Suprapubic skin (tissue), 4 donors: ENCODE measurements at regions not wholly inside any gene's neighbourhood (a gene's known extent, or its start where the extent isn't known, plus 50 kb on each side); places are given as distances from the start of the nearest gene placed in this dataset.

Experiments used
- DNase-seq, 2 donors: peaks; one replicate each; pipeline ENCODE4 v3.0.0-alpha.2; 2019; ENCODE audit warnings: low spot score in 2 of 2
- H3K27ac ChIP-seq: fragments of 200-600 bp; sonication (generic); one replicate; pipeline ENCODE4 v1.5.1; 2019
- H3K27me3 ChIP-seq: fragments of 200-600 bp; sonication (generic); one replicate; pipeline ENCODE4 v1.5.1; 2019
- H3K36me3 ChIP-seq: fragments of 200-600 bp; sonication (generic); one replicate; pipeline ENCODE4 v1.5.1; 2019
- H3K4me1 ChIP-seq: fragments of 200-600 bp; sonication (generic); one replicate; pipeline ENCODE4 v1.5.1; 2019
- H3K4me3 ChIP-seq: fragments of 200-600 bp; sonication (generic); one replicate; pipeline ENCODE4 v1.5.1; 2019; ENCODE audit warnings: mild to moderate bottlenecking
- H3K9me3 ChIP-seq: fragments of 200-600 bp; sonication (generic); one replicate; pipeline ENCODE4 v1.5.1; 2019
- EP300 ChIP-seq: sonication (generic); formaldehyde crosslinking; IDR thresholded peaks from one replicate; pipeline ENCODE4 v1.6.1; 2017; ENCODE audit warnings: antibody characterized with exemption
- POLR2A ChIP-seq, 2 donors: fragments of 450-650 bp; IDR thresholded peaks; one replicate each; pipeline ENCODE4 v1.6.1; 2017; ENCODE audit warnings: antibody characterized with exemption in 2 of 2, mild to moderate bottlenecking in 2 of 2, moderate library complexity in 2 of 2
- POLR2AphosphoS5 ChIP-seq, 3 donors: sonication (generic); formaldehyde crosslinking; IDR thresholded peaks; one replicate each; pipeline ENCODE4 v1.6.1; 2017; ENCODE audit warnings: antibody characterized with exemption in 3 of 3
- WGBS: methylation state at CpG from one replicate; pipeline ENCODE4 v1.1.5; 2018; 5-methylcytosine and 5-hydroxymethylcytosine counted together
- TF ChIP-seq, protein P1 (sequence below), 2 donors: fragments of 200-600 bp in 1 of 2; fragments of 450-650 bp in 1 of 2; sonication (generic) in 1 of 2; IDR thresholded peaks; one replicate each; pipeline ENCODE4 v1.5.1; 2016 to 2019; ENCODE audit warnings: antibody characterized with exemption in 2 of 2, mild to moderate bottlenecking in 1 of 2, moderate library complexity in 1 of 2

DNA sequence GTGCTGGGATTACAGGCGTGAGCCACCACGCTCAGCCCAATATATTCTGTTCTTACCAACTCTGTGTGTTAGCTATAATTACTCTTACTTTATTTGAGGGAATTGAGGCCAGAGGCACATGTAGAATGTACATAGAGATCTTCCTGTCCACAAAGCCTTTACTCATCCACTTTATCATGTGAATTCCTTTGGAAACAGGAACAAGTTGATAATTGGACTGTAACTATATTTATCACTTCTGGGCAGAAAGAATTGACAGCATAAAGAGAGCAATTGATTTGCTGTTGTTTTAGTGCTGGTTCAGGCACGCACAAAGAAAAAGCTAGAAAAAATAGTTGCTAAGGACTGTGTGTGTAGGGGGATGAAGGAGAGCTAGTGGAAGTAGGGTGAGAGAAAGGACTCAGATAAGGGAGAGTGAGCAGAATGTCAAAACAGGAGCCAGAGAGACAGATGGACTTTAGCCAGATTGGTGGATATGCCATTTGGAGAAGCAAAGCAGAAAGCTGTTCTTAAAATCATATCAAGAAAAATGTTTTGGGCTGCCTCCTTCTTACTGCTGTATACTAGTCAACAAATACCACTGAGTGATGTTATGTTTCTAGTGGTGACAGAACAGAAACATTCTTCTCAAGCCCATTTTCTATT lies 929.8 kb upstream of the CNTN5 start:
- DNase-seq = no peak
- no peak overlapping the region for H3K27ac ChIP-seq
- H3K4me1 ChIP-seq = no peaks in the 10 kb centered on the region
- no peaks in the 10 kb centered on the region for H3K36me3 ChIP-seq
- 86% methylated on average over 3 of the region's 3 CpGs for WGBS
- no peaks in the 10 kb centered on the region for H3K9me3 ChIP-seq
- no peak for TF ChIP-seq EP300
- TF ChIP-seq POLR2AphosphoS5 (IDR thresholded peaks at IDR 0.05) = no peak
- no peak for TF ChIP-seq POLR2A (IDR thresholded peaks at IDR 0.05)
- TF ChIP-seq, protein P1, sequence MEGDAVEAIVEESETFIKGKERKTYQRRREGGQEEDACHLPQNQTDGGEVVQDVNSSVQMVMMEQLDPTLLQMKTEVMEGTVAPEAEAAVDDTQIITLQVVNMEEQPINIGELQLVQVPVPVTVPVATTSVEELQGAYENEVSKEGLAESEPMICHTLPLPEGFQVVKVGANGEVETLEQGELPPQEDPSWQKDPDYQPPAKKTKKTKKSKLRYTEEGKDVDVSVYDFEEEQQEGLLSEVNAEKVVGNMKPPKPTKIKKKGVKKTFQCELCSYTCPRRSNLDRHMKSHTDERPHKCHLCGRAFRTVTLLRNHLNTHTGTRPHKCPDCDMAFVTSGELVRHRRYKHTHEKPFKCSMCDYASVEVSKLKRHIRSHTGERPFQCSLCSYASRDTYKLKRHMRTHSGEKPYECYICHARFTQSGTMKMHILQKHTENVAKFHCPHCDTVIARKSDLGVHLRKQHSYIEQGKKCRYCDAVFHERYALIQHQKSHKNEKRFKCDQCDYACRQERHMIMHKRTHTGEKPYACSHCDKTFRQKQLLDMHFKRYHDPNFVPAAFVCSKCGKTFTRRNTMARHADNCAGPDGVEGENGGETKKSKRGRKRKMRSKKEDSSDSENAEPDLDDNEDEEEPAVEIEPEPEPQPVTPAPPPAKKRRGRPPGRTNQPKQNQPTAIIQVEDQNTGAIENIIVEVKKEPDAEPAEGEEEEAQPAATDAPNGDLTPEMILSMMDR (IDR thresholded peaks at IDR 0.05) = no peak
- no peaks in the 10 kb centered on the region for H3K27me3 ChIP-seq
- H3K4me3 ChIP-seq = no peak overlapping the region

DNA sequence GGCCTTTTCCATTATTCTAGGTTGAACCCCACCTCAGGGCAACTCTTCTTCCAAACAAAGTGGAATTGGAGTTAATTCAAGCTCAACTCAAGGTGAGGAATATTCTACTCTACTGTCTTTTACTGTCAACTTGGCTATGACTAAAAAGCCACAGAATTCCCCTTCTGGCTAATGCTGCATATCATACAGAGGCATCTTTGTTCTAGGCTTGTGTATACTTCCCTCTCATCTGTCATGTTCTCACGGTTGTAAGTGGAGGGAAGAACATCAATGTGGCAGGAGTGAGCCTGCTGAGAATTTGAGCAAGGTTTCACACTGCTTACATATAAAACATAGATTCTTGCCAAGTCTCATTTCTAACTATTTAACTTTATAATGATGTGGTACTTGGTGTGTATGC lies 921.4 kb upstream of the CNTN5 start:
- H3K4me3 ChIP-seq = no peak overlapping the region
- no peaks in the 10 kb centered on the region for H3K4me1 ChIP-seq
- WGBS = 56% methylated on average over 1 of the region's 1 CpG
- no peaks in the 10 kb centered on the region for H3K27me3 ChIP-seq
- H3K9me3 ChIP-seq = no peaks in the 10 kb centered on the region
- TF ChIP-seq, protein P1 (IDR thresholded peaks at IDR 0.05) = no peak
- no peak for TF ChIP-seq POLR2A (IDR thresholded peaks at IDR 0.05)
- TF ChIP-seq EP300 = no peak
- no peak for TF ChIP-seq POLR2AphosphoS5 (IDR thresholded peaks at IDR 0.05)
- H3K36me3 ChIP-seq = no peaks in the 10 kb centered on the region
- no peak overlapping the region for H3K27ac ChIP-seq
- DNase-seq = no peak

DNA sequence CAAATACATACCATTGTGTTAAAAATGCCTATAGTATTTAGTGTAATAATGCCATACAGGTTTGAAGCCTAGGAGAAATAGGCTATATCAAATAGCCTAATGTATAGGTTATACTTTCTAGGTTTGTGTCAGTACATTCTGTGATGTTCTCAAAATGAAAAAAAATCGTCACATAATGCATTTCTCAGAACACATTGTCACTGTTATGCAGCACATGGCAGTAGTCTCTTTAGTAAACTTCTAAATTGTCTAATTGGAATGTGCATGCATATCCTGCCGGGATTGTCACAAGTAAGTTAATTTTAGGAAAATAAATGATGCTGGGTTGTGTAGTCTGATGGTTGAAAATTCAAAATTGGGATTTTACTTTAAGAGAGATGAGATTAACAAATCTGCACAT lies 920.1 kb upstream of the CNTN5 start:
- H3K27ac ChIP-seq = no peak overlapping the region
- H3K4me1 ChIP-seq = no peaks in the 10 kb centered on the region
- WGBS = 76% methylated on average over 2 of the region's 2 CpGs
- no peaks in the 10 kb centered on the region for H3K27me3 ChIP-seq
- no peaks in the 10 kb centered on the region for H3K9me3 ChIP-seq
- H3K36me3 ChIP-seq = no peaks in the 10 kb centered on the region
- TF ChIP-seq, protein P1 (IDR thresholded peaks at IDR 0.05) = no peak
- TF ChIP-seq POLR2A (IDR thresholded peaks at IDR 0.05) = no peak
- TF ChIP-seq POLR2AphosphoS5 (IDR thresholded peaks at IDR 0.05) = no peak
- no peak for TF ChIP-seq EP300
- no peak overlapping the region for H3K4me3 ChIP-seq
- DNase-seq = no peak

DNA sequence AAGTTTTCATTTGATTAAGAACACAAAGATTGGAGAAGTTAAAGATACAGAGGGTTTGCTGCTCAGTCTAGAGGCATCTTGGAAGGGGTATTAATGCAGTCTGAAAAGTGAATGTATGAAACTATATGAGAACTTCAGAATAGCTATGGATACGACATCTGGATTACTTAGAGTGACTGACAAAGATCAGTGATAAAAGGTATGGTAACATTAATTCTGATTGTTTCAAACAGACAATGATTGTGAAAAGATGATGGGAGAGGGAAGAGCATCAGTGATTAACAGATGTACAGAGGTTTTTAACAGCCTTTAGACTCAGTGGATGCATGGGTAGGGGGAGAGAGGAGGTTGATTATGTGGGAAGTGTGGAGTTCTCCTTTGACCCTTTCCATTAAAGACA lies 919.4 kb upstream of the CNTN5 start:
- no peak for TF ChIP-seq EP300
- TF ChIP-seq, protein P1 (IDR thresholded peaks at IDR 0.05) = no peak
- TF ChIP-seq POLR2AphosphoS5 (IDR thresholded peaks at IDR 0.05) = no peak
- no peak for TF ChIP-seq POLR2A (IDR thresholded peaks at IDR 0.05)
- H3K27me3 ChIP-seq = no peaks in the 10 kb centered on the region
- WGBS = 93% methylated on average over 1 of the region's 1 CpG
- no peaks in the 10 kb centered on the region for H3K4me1 ChIP-seq
- no peak overlapping the region for H3K4me3 ChIP-seq
- no peak overlapping the region for H3K27ac ChIP-seq
- no peaks in the 10 kb centered on the region for H3K36me3 ChIP-seq
- H3K9me3 ChIP-seq = no peaks in the 10 kb centered on the region
- DNase-seq = no peak

DNA sequence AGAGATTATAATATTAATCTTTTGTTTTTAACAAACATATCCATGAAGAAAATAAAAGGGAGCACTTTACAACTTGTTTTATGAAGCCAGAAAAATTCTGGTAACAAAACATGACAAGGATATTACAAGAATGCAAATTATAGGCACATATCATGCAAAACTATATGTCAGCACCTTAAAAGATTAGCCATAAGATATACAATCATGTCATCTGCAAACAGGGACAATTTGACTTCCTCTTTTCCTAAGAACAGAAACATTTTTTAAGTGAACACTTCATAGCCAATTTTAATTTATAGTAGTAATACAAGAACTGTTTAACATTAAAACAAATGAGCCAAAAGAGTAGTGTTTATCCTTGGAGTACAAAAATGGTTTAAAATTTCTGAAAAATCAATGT lies 916.5 kb upstream of the CNTN5 start:
- no peak for DNase-seq
- H3K27me3 ChIP-seq = no peaks in the 10 kb centered on the region
- H3K36me3 ChIP-seq = no peaks in the 10 kb centered on the region
- H3K9me3 ChIP-seq = no peaks in the 10 kb centered on the region
- no peak overlapping the region for H3K27ac ChIP-seq
- TF ChIP-seq, protein P1 (IDR thresholded peaks at IDR 0.05) = no peak
- TF ChIP-seq EP300 (no peak), POLR2A (IDR thresholded peaks at IDR 0.05) (no peak), POLR2AphosphoS5 (IDR thresholded peaks at IDR 0.05) (no peak)
- no peak overlapping the region for H3K4me3 ChIP-seq
- no peaks in the 10 kb centered on the region for H3K4me1 ChIP-seq
